ENCODE measurements at regions not wholly inside any gene's neighbourhood (a gene's known extent, or its start where the extent isn't known, plus 50 kb on each side); places are given as distances from the start of the nearest gene placed in this dataset.
"Not testable (repeated sequence)": the region's sequence is repeated elsewhere in the genome, so short reads cannot be mapped to it uniquely, and the experiment has no call there.

DNA sequence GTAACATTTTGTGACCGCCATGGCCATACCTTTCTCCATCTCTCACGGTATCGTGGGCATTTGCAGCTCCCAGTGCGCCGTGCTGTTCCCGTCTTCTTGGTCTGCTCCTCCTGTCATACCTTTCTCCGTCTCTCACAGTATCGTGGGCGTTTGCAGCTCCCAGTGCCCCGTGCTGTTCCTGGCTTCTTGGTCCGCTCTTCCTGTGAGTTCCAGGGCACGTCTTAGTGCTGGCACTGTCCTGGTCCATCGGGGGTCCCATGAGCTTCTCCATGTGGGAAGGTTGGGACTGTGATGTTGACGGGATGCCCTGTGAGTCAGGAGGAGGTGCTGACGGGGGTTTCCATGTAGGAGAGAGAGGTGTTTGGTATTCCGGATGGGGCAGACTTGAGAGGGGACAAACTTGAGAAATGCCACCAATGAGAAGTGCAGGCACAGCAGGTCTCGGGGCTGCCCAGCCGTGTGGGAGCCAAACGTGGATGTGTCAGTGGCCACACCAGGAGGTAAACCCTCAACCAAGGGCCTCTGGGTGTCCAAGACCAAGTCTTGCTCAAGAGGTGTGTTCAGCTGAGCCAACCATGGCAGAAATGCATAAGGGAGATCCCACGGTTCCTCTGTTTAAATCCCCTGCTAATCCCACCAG is 84.7 kb upstream of the TNK2 start:
- not testable (repeated sequence) for TF ChIP-seq SP1 (IDR thresholded peaks at IDR 0.05; ENCODE audit: low read depth); POLR2A (IDR thresholded peaks at IDR 0.05; ENCODE audit: borderline replicate concordance, extremely low read depth, insufficient read depth, insufficient read length); POLR2AphosphoS5 (IDR thresholded peaks at IDR 0.05; ENCODE audit: low read depth, low read length); EZH2 (IDR thresholded peaks at IDR 0.05); RAD21 (IDR thresholded peaks at IDR 0.05; ENCODE audit: low read depth)
- TF ChIP-seq, protein P1, sequence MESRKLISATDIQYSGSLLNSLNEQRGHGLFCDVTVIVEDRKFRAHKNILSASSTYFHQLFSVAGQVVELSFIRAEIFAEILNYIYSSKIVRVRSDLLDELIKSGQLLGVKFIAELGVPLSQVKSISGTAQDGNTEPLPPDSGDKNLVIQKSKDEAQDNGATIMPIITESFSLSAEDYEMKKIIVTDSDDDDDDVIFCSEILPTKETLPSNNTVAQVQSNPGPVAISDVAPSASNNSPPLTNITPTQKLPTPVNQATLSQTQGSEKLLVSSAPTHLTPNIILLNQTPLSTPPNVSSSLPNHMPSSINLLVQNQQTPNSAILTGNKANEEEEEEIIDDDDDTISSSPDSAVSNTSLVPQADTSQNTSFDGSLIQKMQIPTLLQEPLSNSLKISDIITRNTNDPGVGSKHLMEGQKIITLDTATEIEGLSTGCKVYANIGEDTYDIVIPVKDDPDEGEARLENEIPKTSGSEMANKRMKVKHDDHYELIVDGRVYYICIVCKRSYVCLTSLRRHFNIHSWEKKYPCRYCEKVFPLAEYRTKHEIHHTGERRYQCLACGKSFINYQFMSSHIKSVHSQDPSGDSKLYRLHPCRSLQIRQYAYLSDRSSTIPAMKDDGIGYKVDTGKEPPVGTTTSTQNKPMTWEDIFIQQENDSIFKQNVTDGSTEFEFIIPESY (IDR thresholded peaks at IDR 0.05; ENCODE audit: extremely low read depth, insufficient replicate concordance, low read length), result not testable (repeated sequence)
- TF ChIP-seq, protein P2, sequence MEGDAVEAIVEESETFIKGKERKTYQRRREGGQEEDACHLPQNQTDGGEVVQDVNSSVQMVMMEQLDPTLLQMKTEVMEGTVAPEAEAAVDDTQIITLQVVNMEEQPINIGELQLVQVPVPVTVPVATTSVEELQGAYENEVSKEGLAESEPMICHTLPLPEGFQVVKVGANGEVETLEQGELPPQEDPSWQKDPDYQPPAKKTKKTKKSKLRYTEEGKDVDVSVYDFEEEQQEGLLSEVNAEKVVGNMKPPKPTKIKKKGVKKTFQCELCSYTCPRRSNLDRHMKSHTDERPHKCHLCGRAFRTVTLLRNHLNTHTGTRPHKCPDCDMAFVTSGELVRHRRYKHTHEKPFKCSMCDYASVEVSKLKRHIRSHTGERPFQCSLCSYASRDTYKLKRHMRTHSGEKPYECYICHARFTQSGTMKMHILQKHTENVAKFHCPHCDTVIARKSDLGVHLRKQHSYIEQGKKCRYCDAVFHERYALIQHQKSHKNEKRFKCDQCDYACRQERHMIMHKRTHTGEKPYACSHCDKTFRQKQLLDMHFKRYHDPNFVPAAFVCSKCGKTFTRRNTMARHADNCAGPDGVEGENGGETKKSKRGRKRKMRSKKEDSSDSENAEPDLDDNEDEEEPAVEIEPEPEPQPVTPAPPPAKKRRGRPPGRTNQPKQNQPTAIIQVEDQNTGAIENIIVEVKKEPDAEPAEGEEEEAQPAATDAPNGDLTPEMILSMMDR (IDR thresholded peaks at IDR 0.05 in 2 of 3, conservative IDR thresholded peaks at IDR 0.05 in 1 of 3; ENCODE audit: borderline replicate concordance in 1 of 3, insufficient read depth in 1 of 3, low read depth in 2 of 3, low read length in 2 of 3), result not testable (repeated sequence)

Measured in HCT116 (cell line).